ENCODE measurements at regions not wholly inside any gene's neighbourhood (a gene's known extent, or its start where the extent isn't known, plus 50 kb on each side); places are given as distances from the start of the nearest gene placed in this dataset.

DNA sequence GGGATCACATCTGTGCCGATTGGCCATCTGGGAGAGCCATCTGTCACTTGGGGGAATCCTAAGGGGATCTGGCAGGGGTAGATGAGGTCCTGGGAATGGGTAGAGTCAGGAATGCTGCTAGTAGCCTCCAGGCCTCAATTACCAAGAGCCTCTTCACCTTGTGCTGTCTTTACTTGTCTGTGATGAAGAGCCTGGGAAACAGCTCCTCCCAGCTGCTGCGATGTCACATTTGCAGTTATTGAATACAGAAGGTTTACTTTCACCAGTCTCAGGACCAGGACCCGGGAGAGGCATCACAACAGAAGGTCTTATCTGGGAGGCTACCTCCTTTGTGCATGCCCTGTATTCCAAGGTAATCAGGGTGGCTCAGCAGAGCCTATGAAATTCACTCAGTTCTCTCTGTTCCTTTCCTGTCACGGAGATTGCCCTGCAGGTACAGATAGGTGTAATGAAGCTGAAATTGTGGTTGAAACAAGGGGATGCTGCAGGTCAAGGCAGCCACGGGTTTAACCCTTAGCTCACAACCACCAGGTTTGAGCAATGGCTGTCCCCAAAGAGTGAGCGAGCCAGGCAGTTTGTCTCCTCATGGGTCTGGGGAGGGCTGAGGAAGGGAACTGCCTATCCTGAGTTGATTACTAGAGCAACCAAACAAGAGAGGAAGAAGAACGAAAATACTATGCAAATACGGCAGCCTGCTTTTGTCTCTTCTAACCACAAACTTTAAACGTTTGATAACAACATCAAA is 298.9 kb upstream of the RORA start:
- no peak for DNase-seq (ENCODE audit: low spot score)

DNA sequence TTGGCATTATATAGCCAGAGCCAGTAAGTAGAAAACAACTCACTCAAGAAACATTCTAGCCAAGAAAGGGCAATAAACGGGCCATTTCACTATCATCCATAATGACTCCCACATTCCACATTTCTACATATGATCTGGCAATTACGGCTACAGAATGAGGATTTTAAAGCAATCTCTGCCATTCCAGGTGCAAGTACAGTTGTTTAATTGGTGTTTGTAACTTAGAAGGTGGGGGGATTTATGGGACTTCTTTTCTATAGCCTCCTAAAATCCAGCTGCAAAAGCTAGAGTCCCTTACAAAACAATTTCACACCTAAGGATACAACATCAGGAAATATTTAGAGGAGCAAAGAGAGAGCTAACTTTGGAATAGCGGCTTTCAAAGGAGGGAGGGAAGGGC is 295.4 kb upstream of the RORA start:
- DNase-seq (ENCODE audit: low spot score) = no peak

DNA sequence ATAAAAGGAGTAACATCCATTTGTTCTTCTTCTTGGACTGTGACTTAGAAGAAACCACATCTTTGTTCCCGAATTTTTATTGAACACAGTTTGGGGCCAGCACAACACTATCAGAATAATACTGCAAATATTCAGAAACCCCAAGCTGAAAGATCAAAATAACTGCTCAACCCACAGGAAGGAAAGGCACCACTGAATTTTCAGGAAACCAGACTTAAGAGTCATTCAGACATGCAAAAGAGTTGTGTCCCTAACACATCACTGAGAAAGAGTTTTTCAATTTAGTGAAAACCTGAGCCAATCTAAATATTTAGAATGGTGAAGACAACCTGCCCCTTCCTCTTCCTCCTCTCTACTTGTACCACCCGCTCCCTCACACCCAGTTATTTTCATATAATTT is 295.0 kb upstream of the RORA start:
- DNase-seq (ENCODE audit: low spot score) = no peak

DNA sequence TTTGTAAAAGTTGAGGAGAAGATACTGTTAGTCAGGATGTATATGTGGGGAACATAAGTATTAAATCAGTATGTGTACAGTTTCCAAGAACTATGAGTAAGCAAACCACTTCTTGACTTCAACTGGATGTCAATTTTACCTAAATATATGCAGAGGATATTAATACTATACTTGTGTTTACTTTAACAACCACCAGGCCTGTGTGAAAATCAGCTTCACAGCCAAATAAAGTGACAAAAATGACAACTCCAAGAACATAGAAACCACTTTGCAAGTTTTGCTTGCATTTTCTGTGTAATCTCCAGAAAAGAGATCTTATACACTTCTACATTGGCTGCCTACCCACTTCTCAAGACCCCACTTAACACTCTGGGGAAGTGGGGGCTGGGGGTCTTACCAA is 293.3 kb upstream of the RORA start:
- DNase-seq (ENCODE audit: low spot score) = no peak

DNA sequence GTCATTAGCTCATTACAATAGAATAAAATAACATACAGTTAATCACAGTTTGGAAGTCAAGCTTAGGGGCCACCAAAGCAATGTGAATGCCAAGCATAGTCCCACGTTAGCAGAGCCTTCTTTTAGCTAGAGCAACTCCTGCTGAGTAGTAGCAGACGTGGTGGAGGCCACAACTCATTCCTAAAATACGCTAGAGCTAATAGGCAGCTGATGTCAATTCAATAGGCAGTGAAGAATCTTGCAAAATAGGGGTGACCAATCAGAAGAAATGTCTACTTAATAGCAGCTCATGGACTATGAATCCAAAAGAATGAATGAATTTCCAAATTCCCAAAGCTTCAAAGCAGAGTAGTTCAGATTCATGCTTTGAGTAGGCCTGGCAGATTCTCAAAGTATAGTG is 292.9 kb upstream of the RORA start:
- no peak for DNase-seq (ENCODE audit: low spot score)

DNA sequence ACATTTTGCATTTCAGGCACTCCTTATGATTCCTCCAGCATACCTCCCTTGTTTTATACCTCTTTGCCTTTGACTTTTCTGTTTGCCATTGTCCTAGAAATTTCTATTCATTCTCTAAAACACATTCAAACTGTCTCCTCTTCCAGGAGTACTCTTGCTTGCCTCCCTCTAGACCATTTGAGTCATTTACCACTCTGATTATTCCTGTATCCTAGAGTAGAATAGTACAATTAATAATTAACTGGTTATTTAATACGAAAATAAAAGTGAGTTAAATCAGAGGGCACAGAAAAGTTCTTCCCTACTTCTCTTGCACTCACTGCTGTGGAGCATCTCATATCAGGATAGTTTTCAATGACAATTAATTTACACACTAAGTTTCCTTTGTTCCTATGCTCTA is 290.2 kb upstream of the RORA start:
- no peak for DNase-seq (ENCODE audit: low spot score)

DNA sequence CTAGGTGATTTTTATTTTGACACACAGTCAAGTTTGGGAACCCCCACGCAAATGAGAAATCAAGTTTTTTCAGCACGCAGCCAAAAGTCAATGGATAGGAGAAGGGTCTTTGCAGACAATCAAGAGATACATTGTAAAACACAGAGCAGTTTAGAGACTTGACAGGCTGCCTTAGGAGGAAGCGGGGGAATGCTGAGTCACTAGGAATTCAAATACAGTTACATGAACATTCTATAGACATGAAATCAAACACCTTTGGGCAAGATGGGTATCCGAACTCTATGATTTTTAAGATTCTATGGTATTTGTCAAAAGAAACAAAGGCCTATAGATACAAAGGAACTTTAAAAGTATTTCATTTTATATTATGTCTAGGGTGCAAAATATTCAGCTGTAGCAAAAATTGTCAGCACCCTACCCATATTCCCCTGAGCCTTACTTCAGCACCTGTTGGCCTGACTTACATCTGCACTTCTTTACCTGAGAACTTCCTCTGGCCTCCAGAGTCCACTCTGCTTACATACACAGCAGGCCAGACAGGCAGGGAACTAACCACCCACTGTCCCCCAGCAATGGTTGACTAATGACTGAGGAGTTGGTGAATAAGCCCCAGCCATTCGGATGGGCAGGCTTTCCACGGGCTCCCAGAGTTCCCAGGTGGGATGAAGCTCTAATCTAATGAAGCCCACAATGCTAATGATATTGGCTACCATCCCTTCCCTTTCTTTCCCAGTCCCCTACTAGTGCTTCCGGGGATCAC is 289.3 kb upstream of the RORA start:
- no peak for DNase-seq (ENCODE audit: low spot score)

DNA sequence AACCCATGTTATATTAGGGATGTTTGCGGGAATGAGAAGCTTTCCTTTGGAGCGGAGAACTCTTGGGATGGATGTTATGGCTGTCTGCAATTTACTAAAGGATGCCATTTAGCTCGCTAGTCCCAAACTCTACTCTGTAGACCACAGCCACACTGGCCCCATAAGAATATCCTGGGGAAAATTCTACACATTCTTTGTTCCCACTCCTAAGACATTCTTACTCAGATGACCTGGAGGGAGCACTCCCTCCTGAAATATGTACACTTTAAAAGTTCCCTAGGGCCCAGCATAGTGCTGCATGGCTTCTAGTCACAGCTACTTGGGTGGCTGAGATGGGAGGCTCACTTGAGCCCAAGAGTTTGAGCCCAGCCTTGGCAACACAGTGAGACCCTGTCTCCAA is 288.7 kb upstream of the RORA start:
- no peak for DNase-seq (ENCODE audit: low spot score)

DNA sequence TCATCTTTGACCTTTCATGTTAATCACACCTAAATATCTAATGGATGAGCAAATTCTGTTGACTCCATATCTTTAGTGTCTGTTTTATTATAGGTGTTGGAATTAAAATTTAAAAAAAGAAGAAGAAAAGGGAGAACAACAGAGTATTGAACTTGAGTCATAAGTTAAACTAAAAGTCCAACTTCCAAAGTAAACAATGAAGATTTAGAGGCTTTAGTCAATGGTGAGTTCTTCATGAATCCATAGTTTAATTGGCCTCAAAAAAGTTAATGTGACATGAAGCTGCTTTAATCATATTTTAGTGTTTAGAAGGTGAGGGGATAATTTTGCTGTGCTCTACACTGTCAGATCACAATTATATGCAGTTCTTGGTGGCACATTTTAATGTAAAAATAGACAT is 288.2 kb upstream of the RORA start:
- no peak for DNase-seq (ENCODE audit: low spot score)

DNA sequence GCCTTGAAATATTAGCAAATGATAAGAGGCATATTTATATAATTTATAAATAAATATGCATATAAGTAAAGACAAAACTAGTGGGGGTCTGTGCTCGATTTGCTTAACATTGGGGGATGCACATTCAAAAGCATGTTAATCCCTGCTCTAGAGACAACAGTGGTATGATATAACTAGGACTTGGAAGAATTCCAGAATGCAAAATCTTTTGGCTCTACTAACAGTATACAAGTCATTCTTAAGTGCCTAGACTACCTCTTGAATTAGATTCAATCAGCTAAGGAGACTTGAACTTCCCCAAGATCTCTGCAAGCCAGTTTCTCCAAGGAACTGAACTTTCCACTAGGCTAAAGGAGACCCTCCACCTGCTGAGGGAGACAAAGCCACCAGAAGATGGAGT is 282.7 kb upstream of the RORA start:
- no peak for DNase-seq (ENCODE audit: low spot score)

DNA sequence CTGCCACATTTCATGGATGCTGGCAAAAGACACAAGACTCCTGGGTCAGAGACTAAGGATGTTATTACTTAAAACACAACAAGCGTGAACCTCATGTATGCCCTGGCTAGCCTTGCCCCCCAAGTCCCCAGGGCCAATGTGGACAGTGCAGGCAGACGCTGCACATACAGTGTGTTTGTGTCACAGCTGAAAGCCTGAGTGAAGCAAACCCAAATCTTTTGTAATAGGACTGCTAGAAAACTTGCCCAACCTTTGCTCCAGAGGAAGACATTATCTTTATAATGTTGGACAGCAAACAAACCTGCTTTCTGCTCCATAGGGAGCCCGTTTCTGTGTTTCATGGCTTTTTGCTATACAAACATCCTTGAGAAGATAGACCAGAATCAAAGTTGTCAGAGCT is 282.0 kb upstream of the RORA start:
- no peak for DNase-seq (ENCODE audit: low spot score)

DNA sequence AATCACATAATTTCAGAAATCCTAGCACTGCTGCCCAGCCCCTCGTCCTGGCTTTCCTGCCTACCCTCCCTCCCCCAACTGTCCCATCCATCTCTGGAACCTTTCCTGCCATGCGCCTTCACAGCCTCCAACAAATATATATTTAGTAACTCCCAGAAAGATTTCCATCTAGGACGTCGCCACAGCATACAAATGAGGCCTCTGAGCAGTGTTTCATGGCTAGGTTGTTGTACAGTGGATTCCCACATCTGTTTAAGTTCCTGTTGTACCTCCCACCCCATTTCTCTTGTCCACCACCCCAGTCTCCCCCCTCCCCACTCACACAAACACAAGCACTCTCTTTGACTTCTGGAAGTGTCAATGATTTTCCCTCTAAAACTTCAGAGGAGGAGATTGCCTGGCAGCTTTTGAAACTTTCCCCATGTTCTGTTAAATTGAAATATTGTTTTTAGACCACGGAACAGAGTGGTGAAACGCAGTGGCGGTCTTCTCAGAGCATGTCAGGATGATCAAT is 280.3 kb upstream of the RORA start:
- no peak for DNase-seq (ENCODE audit: low spot score)

DNA sequence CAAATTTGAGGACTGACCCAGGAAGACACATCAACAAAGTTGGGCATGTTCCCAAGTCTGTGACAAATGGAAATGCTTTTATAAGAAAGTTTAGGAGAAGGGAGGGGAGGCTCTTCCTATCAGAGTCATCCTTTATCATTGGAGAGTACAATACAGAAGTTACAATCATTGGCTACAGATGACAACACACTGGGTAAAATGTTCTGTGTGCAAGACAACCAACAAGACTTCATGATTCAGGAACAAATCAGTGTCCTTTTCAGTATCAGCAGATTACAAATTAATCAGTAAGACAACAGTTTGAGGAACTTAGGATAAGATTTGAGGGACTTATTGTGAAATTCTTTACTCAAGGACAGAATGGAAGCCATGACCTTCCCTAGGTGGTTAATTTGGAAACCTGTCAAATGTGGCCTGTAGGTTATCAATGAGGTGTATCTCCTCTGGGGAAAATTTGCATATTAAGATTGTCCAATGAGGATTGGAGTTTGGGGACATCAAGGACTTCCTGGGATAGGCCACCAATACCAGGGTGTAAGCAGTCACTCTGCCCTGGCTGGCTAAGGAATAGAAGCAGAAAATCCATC is 274.4 kb upstream of the RORA start:
- DNase-seq (ENCODE audit: low spot score) = no peak

DNA sequence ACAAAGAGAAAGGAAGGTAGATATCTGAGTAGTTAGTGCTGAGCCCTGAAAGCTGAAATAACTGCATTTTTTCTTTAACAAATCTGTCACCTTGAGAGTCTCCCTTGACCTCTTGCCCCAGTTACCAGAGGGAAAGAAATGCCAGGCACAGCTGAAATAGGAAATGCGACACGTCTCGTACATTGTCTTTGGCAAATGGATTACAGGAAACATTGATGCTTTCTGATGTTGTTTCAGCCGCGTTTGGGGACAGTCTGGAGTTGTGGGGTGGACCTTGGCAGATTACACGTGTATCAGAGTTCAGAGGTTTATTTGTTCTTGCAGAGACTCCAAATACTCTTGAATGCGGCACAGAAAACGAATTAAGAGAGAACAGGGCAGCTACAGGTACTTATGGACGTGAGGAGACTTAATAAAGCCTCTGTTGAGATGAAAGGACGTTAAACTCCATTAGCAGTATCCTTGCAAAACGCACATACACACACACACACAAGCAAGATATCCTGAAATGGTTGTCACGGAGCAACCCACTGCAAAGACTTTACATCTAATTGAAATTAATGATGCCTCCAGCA is 272.8 kb upstream of the RORA start:
- DNase-seq (ENCODE audit: low spot score) = no peak

DNA sequence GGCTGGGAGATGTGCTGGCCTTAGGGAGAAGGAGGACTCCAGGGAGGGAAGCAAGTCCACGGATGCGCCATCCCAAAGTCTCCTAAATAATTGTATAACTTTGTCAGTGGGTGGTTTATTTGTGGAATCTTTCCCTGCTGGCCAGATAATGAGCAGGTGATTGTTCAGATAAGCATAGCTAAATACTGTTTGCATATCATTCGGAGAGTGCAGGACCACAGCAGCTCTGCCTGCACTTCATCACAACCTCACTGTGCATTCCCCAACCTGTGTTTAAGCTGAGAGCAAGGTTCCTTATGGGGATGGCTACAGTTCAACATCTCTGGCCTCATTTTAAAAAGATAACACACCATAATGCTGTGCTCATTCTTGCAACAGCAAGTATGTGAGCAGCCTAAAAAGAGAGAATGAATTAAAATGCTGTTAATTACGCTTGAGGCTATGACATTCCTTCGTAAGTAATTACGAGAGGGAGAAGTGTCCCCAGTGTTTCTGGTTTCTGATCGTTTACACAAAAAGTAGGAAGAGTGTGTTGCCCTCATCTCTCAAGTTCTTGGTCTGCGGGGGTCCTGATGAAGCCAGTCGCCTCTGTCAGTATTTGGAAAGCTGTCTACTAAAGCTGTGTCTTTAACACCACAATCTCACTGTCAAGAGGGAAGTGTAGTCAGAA is 272.0 kb upstream of the RORA start:
- DNase-seq (ENCODE audit: low spot score) = no peak

DNA sequence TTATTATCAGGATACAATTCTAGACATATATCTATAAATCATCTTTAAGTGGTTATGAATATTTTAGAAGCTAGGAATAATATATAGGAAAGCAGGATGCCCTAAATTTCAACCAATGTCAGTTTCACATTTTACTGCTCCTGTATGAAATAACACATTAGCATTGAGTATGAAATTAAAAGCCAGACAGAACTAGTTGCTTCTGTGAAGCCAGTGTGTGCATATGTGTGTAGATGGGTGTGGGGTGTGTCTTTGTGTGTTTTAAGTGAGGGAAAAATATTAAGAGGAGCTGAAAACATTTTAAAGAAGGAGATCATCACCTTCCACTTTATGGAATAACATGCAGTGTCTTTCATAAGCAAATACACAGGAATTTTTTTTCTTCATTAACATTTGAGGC is 271.4 kb upstream of the RORA start:
- DNase-seq (ENCODE audit: low spot score) = no peak

DNA sequence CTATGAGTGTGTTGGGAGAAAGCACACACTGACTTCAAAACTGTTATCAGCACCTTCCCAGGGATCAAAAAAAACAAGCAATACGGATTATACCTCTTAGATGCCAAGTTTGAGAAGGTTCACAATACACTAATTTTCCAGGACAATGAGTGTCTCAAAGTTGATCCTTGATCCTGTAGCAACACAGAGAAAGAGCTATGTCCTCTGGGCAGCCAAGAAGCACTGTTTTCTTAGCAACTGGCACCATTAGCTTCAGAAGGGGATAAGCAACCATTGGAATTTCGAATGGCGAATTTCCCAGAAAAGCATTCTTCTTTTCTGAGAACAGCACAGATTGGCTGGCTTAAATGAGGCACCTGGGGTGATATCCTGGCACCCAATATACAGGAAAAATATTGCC is 270.3 kb upstream of the RORA start:
- DNase-seq (ENCODE audit: low spot score) = peak; percentile 15

DNA sequence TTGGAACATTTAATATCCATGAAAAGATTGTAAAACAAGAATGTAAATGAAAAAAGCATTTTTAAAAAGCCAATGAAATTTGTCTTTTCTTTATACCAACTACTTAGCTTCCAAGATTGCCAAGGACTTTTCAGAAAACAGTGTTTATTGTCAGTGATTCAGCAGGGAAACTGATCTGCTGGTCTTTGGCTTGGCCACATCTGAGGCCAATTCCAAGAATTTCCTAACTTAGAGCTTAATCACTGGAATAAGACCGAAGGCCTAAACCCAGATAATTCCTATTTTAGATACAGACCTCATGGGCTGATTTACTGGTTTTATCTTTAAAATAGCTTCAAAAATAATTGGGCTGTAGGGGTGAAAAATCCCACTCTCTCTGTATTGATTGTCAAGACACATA is 260.5 kb upstream of the RORA start:
- DNase-seq (ENCODE audit: low spot score) = no peak

DNA sequence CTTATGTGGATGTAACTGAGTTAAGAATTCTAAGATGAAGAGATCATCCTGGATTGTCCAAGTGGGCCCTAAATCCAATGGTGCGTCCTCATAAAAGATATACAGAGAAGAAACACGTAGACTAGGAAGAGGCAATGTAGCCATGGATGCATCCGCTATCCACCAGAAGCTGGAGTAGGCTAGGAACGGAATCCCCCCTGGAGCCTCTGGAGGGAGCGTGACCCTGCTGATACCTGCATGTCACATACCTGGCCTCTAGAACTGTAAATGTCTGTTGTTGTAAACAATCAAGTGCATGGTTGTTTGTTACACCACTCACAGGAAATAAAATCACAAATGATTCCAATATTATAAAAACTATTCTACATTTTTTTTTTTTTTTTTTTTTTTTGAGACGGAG is 254.5 kb upstream of the RORA start:
- no peak for DNase-seq (ENCODE audit: low spot score)

DNA sequence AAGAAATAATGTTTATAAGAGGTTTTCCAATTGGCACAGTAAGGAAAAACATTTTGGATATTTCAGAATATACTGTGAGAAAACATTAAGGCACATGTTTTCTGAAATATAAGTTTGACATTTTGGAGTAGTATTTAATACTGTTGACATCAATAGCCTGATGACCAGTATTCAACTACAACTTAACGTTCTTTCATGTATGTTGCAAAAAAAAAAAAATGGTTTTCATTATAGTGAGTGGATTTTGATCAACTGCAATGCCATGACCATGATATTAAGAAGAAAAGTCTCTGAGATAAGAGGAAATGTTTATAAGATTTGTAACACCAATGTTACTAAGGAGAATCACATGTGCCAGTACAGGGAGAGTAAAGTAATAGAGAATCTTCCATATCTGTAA is 252.8 kb upstream of the RORA start:
- DNase-seq (ENCODE audit: low spot score) = no peak

DNA sequence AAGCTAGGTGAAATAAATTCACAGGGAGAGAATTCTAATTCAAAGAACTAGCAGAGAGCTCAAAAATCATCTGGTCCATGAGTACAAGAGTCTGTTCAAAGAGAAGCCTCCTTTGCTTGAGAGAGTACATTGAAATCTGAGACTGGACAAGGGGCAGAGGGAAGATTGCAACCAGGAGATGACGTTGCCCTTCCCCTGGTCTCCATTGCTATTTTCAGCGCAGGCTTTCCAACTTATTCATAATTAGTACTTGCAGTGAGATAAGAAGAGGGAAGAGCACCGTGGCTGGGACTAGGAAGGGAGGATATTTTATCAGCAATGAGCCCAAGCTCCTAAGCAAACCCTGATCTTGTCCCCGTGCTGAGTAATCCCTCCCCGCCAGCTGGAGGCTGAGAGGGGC is 251.8 kb upstream of the RORA start:
- no peak for DNase-seq (ENCODE audit: low spot score)

DNA sequence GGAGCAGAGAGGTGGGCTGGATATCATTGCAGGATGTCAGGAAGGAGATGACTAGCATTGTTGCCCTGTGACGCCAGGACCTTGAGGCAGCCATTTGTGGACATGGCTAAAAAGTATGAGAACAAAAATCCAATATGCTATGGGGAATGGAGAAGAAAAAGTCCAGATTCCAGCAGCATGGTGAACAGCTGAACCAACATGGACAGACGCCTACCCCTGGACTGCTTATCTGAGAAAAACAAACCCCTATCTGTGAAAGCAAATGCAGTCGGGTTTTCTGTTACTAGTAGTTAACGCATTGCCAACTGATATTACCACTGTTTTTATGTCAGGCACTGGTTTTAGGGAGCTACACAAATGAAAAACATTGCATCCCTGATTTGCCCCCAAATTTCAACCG is 251.2 kb upstream of the RORA start:
- DNase-seq (ENCODE audit: low spot score) = no peak

Measured in putamen (tissue), 1 donor.